K562 (cell line): ENCODE measurements at regions not wholly inside any gene's neighbourhood (a gene's known extent, or its start where the extent isn't known, plus 50 kb on each side); places are given as distances from the start of the nearest gene placed in this dataset.

ENCODE experiments used
- ATAC-seq: fragments of 200-7000 bp; cut with Tn5 transposase; 3 replicates; pipeline ENCODE4 v1.9.1; 2020; ENCODE audit warnings: moderate library complexity
- BruUV-seq: library from RNA; stranded (reverse); fragments of 400-500 nt; replicated peaks from 2 replicates; lab custom pipeline; 2021; lab: Mats Ljungman, UMichigan
- CTCF ChIA-PET: fragments of 300-600 bp; formaldehyde crosslinking; extraction: SDS; loops from one replicate; lab custom pipeline; 2021; ENCODE audit warnings: low intra/inter-chr PET ratio; lab: Yijun Ruan, JAX
- POLR2A ChIA-PET: fragments of 300-600, 350-650 bp; sonication (Branson Sonifier 250); formaldehyde crosslinking; extraction: SDS; loops from one replicate; lab custom pipeline; 2021; ENCODE audit warnings: antibody characterized with exemption, inconsistent platforms; lab: Yijun Ruan, JAX
- DNase-seq, 4 experiments: peaks; one replicate each; pipeline versions ENCODE4 v3.0.0 to v3.0.0-alpha.2; 2011 to 2018; ENCODE audit warnings: low spot score in 3 of 4, mixed read lengths in 3 of 4; ENCODE audit errors: extremely low read depth in 1 of 4
- FAIRE-seq: peaks from 2 replicates; lab custom pipeline; 2011; peaks lifted over from hg19 to GRCh38; lab: Jason Lieb, UNC
- H2AFZ ChIP-seq: 2 replicates; pipeline ENCODE4 v1.6.0; 2011; ENCODE audit warnings: low read depth, low read length, control low read depth, inconsistent platforms
- H3K27ac ChIP-seq: fragments of 200-600 bp; 3 replicates; pipeline ENCODE4 v1.8.0; 2011; ENCODE audit warnings: low read depth, mild to moderate bottlenecking, control low read depth, inconsistent platforms, low read length, moderate library complexity, mixed read lengths; ENCODE audit errors: extremely low read depth
- H3K27me3 ChIP-seq, 2 experiments: fragments of 300-600 bp in 1 of 2; 2 replicates in 1 of 2; 3 replicates in 1 of 2; pipeline versions ENCODE4 v1.6.0 to v1.8.0; 2011; ENCODE audit warnings: inconsistent platforms in 2 of 2, low read length in 2 of 2, mild to moderate bottlenecking in 1 of 2, mixed read lengths in 1 of 2, moderate library complexity in 1 of 2; ENCODE audit not compliant: control insufficient read depth in 2 of 2, insufficient read depth in 2 of 2
- H3K36me3 ChIP-seq: fragments of 300-600 bp; 3 replicates; pipeline ENCODE4 v1.8.0; 2011; ENCODE audit warnings: mild to moderate bottlenecking, low read length, inconsistent platforms; ENCODE audit not compliant: control insufficient read depth, insufficient read depth
- H3K4me1 ChIP-seq, 2 experiments: fragments of 200-600 bp in 1 of 2; replicated peaks in 1 of 2; 2 replicates in 1 of 2; 3 replicates in 1 of 2; pipeline versions ENCODE4 v1.5.1 to v1.8.0; 2011; ENCODE audit warnings: inconsistent platforms in 2 of 2, low read length in 2 of 2, mild to moderate bottlenecking in 1 of 2, mixed read lengths in 1 of 2, moderate library complexity in 1 of 2; ENCODE audit not compliant: control insufficient read depth in 2 of 2, insufficient read depth in 2 of 2
- H3K4me2 ChIP-seq: 2 replicates; pipeline ENCODE4 v1.6.1; 2011; ENCODE audit warnings: low read length, control low read depth, inconsistent platforms, mixed read lengths; ENCODE audit not compliant: insufficient read depth
- H3K4me3 ChIP-seq: fragments of 200-600 bp; sonication (generic), shearing (Covaris generic); 2 replicates; pipeline ENCODE4 v1.5.1; 2016; ENCODE audit warnings: control low read depth, inconsistent platforms
- H3K79me2 ChIP-seq: fragments of 200-600 bp; 3 replicates; pipeline ENCODE4 v1.8.0; 2011; ENCODE audit warnings: low read length, inconsistent platforms; ENCODE audit not compliant: control insufficient read depth, insufficient read depth
- H3K9ac ChIP-seq, 2 experiments: 2 replicates each; pipeline versions ENCODE4 v1.6.0 to v1.6.1; 2011; ENCODE audit warnings: low read depth in 2 of 2, low read length in 2 of 2, control low read depth in 1 of 2, inconsistent platforms in 1 of 2, mild to moderate bottlenecking in 1 of 2, mixed read lengths in 1 of 2; ENCODE audit not compliant: insufficient read depth in 1 of 2
- H3K9me1 ChIP-seq: one replicate; pipeline ENCODE4 v1.6.0; 2011; ENCODE audit warnings: inconsistent platforms, mild to moderate bottlenecking, low read length, moderate library complexity; ENCODE audit not compliant: control insufficient read depth, insufficient read depth
- H3K9me3 ChIP-seq: replicated peaks from 2 replicates; pipeline ENCODE4 v1.5.1; 2011; ENCODE audit warnings: low read depth, low read length, inconsistent platforms; ENCODE audit not compliant: control insufficient read depth, insufficient read depth
- H4K20me1 ChIP-seq: replicated peaks from 2 replicates; pipeline ENCODE4 v1.6.1; 2011; ENCODE audit warnings: low read length, inconsistent platforms, mixed read lengths; ENCODE audit not compliant: control insufficient read depth, insufficient read depth
- CEBPG ChIP-seq, 3 experiments: fragments of 200-800 bp in 1 of 3; sonication (Bioruptor generic) in 1 of 3; sonication (generic) in 1 of 3; formaldehyde crosslinking in 1 of 3; IDR thresholded peaks in 2 of 3; conservative IDR thresholded peaks in 1 of 3; 2 replicates each; pipeline versions ENCODE4 v1.6.1 to v1.8.0; 2016 to 2022; ENCODE audit warnings: missing compliant biosample characterization in 2 of 3, missing genetic modification characterization in 2 of 3, mild to moderate bottlenecking in 1 of 3, missing genetic modification reagents in 1 of 3
- HCFC1 ChIP-seq: IDR thresholded peaks from 2 replicates; pipeline ENCODE4 v1.6.1; 2012; ENCODE audit warnings: low read depth, low read length, improper control_type of control experiment
- HES1 ChIP-seq: fragments of 450-650 bp; IDR thresholded peaks from 2 replicates; pipeline ENCODE4 v1.6.1; 2016; ENCODE audit warnings: low read depth, mild to moderate bottlenecking, moderate library complexity
- LCOR ChIP-seq: sonication (generic); formaldehyde crosslinking; IDR thresholded peaks from 2 replicates; pipeline ENCODE4 v1.8.0; 2022; ENCODE audit warnings: mild to moderate bottlenecking, missing genetic modification reagents
- ZNF79 ChIP-seq: fragments of 250-450 bp; sonication (Bioruptor Pico); IDR thresholded peaks from 2 replicates; pipeline ENCODE4 v1.4.0; 2020; ENCODE audit warnings: low read depth, mild to moderate bottlenecking, moderate library complexity
- WGBS: fragments of 100-300 bp; shearing (Covaris generic); methylation state at CpG from one replicate; pipeline ENCODE4 v1.1.6; 2016; ENCODE audit warnings: low coverage, mixed read lengths; ENCODE audit not compliant: insufficient coverage; ENCODE audit errors: missing lambda C conversion rate; 5-methylcytosine and 5-hydroxymethylcytosine counted together
- in situ Hi-C: fragments of 300-500 bp; cut with MboI; formaldehyde crosslinking; loops from 4 replicates; pipeline ENCODE4 v1.15.0; 2018; ENCODE audit warnings: inconsistent platforms, mixed read lengths
- intact Hi-C: fragments of 100-400 bp; cut with micrococcal nuclease; formaldehyde crosslinking; loops from 2 replicates; pipeline ENCODE4 v1.14.2; 2022

DNA sequence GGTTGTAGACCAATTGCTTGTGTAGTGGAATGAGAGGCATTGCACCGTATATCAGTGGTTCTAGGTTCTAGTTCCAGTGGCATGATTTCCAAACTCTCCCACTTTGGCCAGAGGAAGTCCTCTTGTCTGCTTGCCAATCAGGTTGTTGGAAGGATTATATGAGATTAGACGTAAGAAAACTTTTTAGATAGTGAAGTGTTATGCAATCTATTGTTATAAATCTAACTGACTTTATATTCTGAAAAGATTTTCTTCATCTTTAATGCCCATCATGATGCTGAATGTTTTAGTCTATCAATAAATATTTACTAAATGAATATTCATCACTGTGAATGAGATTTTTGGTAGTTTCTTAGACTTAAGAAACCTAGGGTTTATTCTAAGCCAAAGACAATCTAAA is 152.6 kb downstream of the TFPI2 start:
- Histone ChIP-seq H3K27ac (no peak overlapping the region), H3K4me3 (no peak overlapping the region), H3K27me3 (no peaks in the 10 kb centered on the region), H3K9me1 (no peaks in the 10 kb centered on the region), H3K9me3 (no peaks in the 10 kb centered on the region), H2AFZ (no peak overlapping the region), H3K36me3 (no peaks in the 10 kb centered on the region), H3K4me2 (no peak overlapping the region), H3K9ac (no peak overlapping the region), H3K4me1 (no peaks in the 10 kb centered on the region), H4K20me1 (no peaks in the 10 kb centered on the region), H3K79me2 (no peaks in the 10 kb centered on the region)
- in situ Hi-C loops (no loop called here), intact Hi-C loops (no loop called here)
- 34% methylated on average over 2 of the region's 2 CpGs for WGBS
- DNase-seq: no peak
- POLR2A ChIA-PET: no interaction called here
- no TSS peak for BruUV-seq
- FAIRE-seq: no peak
- no peak for ATAC-seq
- CTCF ChIA-PET: no interaction called here
- no peak for TF ChIP-seq HES1
- TF ChIP-seq ZNF79 (CRISPR knock-in tag): no peak
- TF ChIP-seq LCOR (CRISPR knock-in tag): no peak
- no peak for TF ChIP-seq HCFC1
- TF ChIP-seq CEBPG (CRISPR knock-in tag; IDR thresholded peaks at IDR 0.05): no peak
- peak in 1 of 2 experiments; percentile 53; a peak in 2 of 4 replicates for TF ChIP-seq CEBPG (tag; conservative IDR thresholded peaks at IDR 0.05 in 1 of 2, IDR thresholded peaks at IDR 0.05 in 1 of 2)
